ENCODE measurements at regions not wholly inside any gene's neighbourhood (a gene's known extent, or its start where the extent isn't known, plus 50 kb on each side); places are given as distances from the start of the nearest gene placed in this dataset.

- no peak for TF ChIP-seq RAD21 (IDR thresholded peaks at IDR 0.05 in 1 of 2, conservative IDR thresholded peaks at IDR 0.05 in 1 of 2; ENCODE audit: low read depth in 2 of 2, low read length in 2 of 2)
- TF ChIP-seq, protein P1, sequence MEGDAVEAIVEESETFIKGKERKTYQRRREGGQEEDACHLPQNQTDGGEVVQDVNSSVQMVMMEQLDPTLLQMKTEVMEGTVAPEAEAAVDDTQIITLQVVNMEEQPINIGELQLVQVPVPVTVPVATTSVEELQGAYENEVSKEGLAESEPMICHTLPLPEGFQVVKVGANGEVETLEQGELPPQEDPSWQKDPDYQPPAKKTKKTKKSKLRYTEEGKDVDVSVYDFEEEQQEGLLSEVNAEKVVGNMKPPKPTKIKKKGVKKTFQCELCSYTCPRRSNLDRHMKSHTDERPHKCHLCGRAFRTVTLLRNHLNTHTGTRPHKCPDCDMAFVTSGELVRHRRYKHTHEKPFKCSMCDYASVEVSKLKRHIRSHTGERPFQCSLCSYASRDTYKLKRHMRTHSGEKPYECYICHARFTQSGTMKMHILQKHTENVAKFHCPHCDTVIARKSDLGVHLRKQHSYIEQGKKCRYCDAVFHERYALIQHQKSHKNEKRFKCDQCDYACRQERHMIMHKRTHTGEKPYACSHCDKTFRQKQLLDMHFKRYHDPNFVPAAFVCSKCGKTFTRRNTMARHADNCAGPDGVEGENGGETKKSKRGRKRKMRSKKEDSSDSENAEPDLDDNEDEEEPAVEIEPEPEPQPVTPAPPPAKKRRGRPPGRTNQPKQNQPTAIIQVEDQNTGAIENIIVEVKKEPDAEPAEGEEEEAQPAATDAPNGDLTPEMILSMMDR (IDR thresholded peaks at IDR 0.05; ENCODE audit: control extremely low read depth in 1 of 3, insufficient read depth in 1 of 3, low read depth in 1 of 3, low read length in 3 of 3), result no peak
- no peak for TF ChIP-seq JUND (IDR thresholded peaks at IDR 0.05; ENCODE audit: low read length)
- no peak for TF ChIP-seq CEBPB (IDR thresholded peaks at IDR 0.05; ENCODE audit: low read depth, low read length)
- TF ChIP-seq EP300 (IDR thresholded peaks at IDR 0.05; ENCODE audit: borderline replicate concordance in 1 of 2, low read depth in 2 of 2, low read length in 2 of 2), result no peak
- TF ChIP-seq CBX8 (IDR thresholded peaks at IDR 0.05; ENCODE audit: borderline replicate concordance, low read depth, low read length), result no peak
- TF ChIP-seq EZH2 (IDR thresholded peaks at IDR 0.05; ENCODE audit: low read depth, low read length, severe bottlenecking), result no peak
- no peak for TF ChIP-seq POLR2AphosphoS5 (IDR thresholded peaks at IDR 0.05; ENCODE audit: low read depth, low read length)
- TF ChIP-seq SP1 (IDR thresholded peaks at IDR 0.05; ENCODE audit: low read depth, low read length), result no peak
- no peak for TF ChIP-seq TAF1 (IDR thresholded peaks at IDR 0.05; ENCODE audit: low read depth, low read length)
- TF ChIP-seq SIX5 (IDR thresholded peaks at IDR 0.05; ENCODE audit: low read depth, low read length), result no peak
- TF ChIP-seq ZNF274 (IDR thresholded peaks at IDR 0.05; ENCODE audit: borderline replicate concordance, extremely low read depth, low read length), result no peak
- TF ChIP-seq SIN3A (conservative IDR thresholded peaks at IDR 0.05 in 1 of 2, IDR thresholded peaks at IDR 0.05 in 1 of 2; ENCODE audit: low read depth in 1 of 2, low read length in 2 of 2), result no peak
Measured at GRCh38 chr6:119655124-119655523, 305.6 kb upstream of the MAN1A1 start.
